Endothelial cell of umbilical vein (primary cell): ENCODE measurements at regions not wholly inside any gene's neighbourhood (a gene's known extent, or its start where the extent isn't known, plus 50 kb on each side); places are given as distances from the start of the nearest gene placed in this dataset.

Experiments used
- BruUV-seq: library from RNA; stranded (reverse); fragments of 400-500 nt; replicated peaks from 2 replicates; lab custom pipeline; 2021; lab: Mats Ljungman, UMichigan
- CTCF ChIA-PET: fragments of 300-600, 350-600 bp; sonication (Branson Sonifier 250); formaldehyde crosslinking; loops from one replicate; lab custom pipeline; 2021; ENCODE audit warnings: antibody characterized with exemption, inconsistent platforms; lab: Charles Lee
- POLR2A ChIA-PET: fragments of 300-600, 350-600 bp; sonication (Branson Sonifier 250); formaldehyde crosslinking; loops from one replicate; lab custom pipeline; 2021; ENCODE audit warnings: antibody characterized with exemption, inconsistent platforms; lab: Charles Lee
- DNase-seq: peaks from one replicate; pipeline ENCODE4 v3.0.0-alpha.2; 2011; ENCODE audit warnings: low read depth, low spot score
- FAIRE-seq: peaks from 2 replicates; lab custom pipeline; 2011; peaks lifted over from hg19 to GRCh38; lab: Jason Lieb, UNC
- H2AFZ ChIP-seq: 2 replicates; pipeline ENCODE4 v1.6.0; 2012; ENCODE audit warnings: low read depth, low read length, control low read depth, inconsistent platforms
- H3K27ac ChIP-seq: 2 replicates; pipeline ENCODE4 v1.5.1; 2011; ENCODE audit warnings: low read depth, mild to moderate bottlenecking, control low read depth, low read length, moderate library complexity; ENCODE audit not compliant: insufficient read depth
- H3K27me3 ChIP-seq, 2 experiments: 2 replicates each; pipeline versions ENCODE4 v1.6.0 to v1.6.1; 2011; ENCODE audit warnings: low read length in 2 of 2, mixed read lengths in 1 of 2; ENCODE audit not compliant: control insufficient read depth in 2 of 2, insufficient read depth in 2 of 2
- H3K36me3 ChIP-seq, 2 experiments: 2 replicates in 1 of 2; 3 replicates in 1 of 2; pipeline ENCODE4 v1.5.1; 2011; ENCODE audit warnings: low read length in 2 of 2, mild to moderate bottlenecking in 1 of 2, moderate library complexity in 1 of 2; ENCODE audit not compliant: control insufficient read depth in 2 of 2, insufficient read depth in 2 of 2; ENCODE audit errors: extremely low read depth in 1 of 2
- H3K4me1 ChIP-seq: 3 replicates; pipeline ENCODE4 v1.5.1; 2011; ENCODE audit warnings: mild to moderate bottlenecking, low read length; ENCODE audit not compliant: control insufficient read depth, insufficient read depth; ENCODE audit errors: extremely low read depth
- H3K4me2 ChIP-seq: 2 replicates; pipeline ENCODE4 v1.6.1; 2011; ENCODE audit warnings: low read length, control low read depth, mixed read lengths; ENCODE audit not compliant: insufficient read depth
- H3K4me3 ChIP-seq, 3 experiments: fragments of 200-600 bp in 1 of 3; sonication (generic), shearing (Covaris generic) in 1 of 3; replicated peaks in 1 of 3; 2 replicates each; pipeline ENCODE4 v1.5.1; 2011 to 2016; ENCODE audit warnings: control low read depth in 3 of 3, low read length in 3 of 3, mild to moderate bottlenecking in 2 of 3, inconsistent platforms in 1 of 3, low read depth in 1 of 3, moderate library complexity in 1 of 3; ENCODE audit not compliant: insufficient read depth in 1 of 3
- H3K79me2 ChIP-seq: 2 replicates; pipeline ENCODE4 v1.6.0; 2012; ENCODE audit warnings: low read length, inconsistent platforms; ENCODE audit not compliant: control insufficient read depth, insufficient read depth
- H3K9ac ChIP-seq: replicated peaks from 2 replicates; pipeline ENCODE3; 2011; ENCODE audit warnings: low read length, control low read depth; ENCODE audit not compliant: insufficient read depth; ENCODE audit errors: extremely low read depth
- H3K9me1 ChIP-seq: replicated peaks from 3 replicates; pipeline ENCODE4 v1.6.0; 2011; ENCODE audit warnings: mild to moderate bottlenecking, low read length; ENCODE audit not compliant: control insufficient read depth, insufficient read depth; ENCODE audit errors: extremely low read depth
- H3K9me3 ChIP-seq: replicated peaks from 2 replicates; pipeline ENCODE4 v1.5.1; 2012; ENCODE audit warnings: low read length, inconsistent platforms; ENCODE audit not compliant: control insufficient read depth, insufficient read depth
- H4K20me1 ChIP-seq: replicated peaks from 2 replicates; pipeline ENCODE3; 2011; ENCODE audit warnings: mild to moderate bottlenecking, low read length; ENCODE audit not compliant: control insufficient read depth, insufficient read depth; ENCODE audit errors: extremely low read depth
- EZH2 ChIP-seq: IDR thresholded peaks from 2 replicates; pipeline ENCODE4 v1.6.1; 2012; ENCODE audit warnings: borderline replicate concordance, low read depth, mild to moderate bottlenecking, moderate library complexity, low read length, inconsistent platforms; ENCODE audit not compliant: severe bottlenecking
- FOS ChIP-seq: IDR thresholded peaks from 2 replicates; pipeline ENCODE4 v1.6.1; 2011; ENCODE audit warnings: mild to moderate bottlenecking, low read length, moderate library complexity, borderline replicate concordance; ENCODE audit not compliant: insufficient read depth
- GATA2 ChIP-seq: IDR thresholded peaks from 2 replicates; pipeline ENCODE4 v1.7.0; 2011; ENCODE audit warnings: low read depth, mild to moderate bottlenecking, moderate library complexity, mixed read lengths, low read length; ENCODE audit not compliant: insufficient read length, insufficient read depth
- JUN ChIP-seq: IDR thresholded peaks from 2 replicates; pipeline ENCODE4 v1.6.1; 2011; ENCODE audit warnings: borderline replicate concordance, low read depth; ENCODE audit not compliant: insufficient read length, insufficient read depth
- MYC ChIP-seq: IDR thresholded peaks from one replicate; pipeline ENCODE4 v1.6.1; 2011; ENCODE audit warnings: mild to moderate bottlenecking, low read depth, low read length
- POLR2A ChIP-seq: IDR thresholded peaks from 2 replicates; pipeline ENCODE4 v1.6.1; 2012; ENCODE audit warnings: low read depth, mild to moderate bottlenecking, control low read depth, low read length
- POLR2AphosphoS5 ChIP-seq: IDR thresholded peaks from 2 replicates; pipeline ENCODE4 v1.6.1; 2012; ENCODE audit warnings: low read depth, mild to moderate bottlenecking, control low read depth, low read length, moderate library complexity; ENCODE audit not compliant: insufficient read depth
- dilution Hi-C: fragments of 300-500 bp; cut with MboI; formaldehyde crosslinking; loops from one replicate; pipeline ENCODE4 v1.15.0; 2019; ENCODE audit warnings: low sequenced_read_pairs; ENCODE audit not compliant: extremely low pct_ligation_motif_present
- intact Hi-C: fragments of 100-400 bp; cut with micrococcal nuclease; formaldehyde crosslinking; loops from one replicate; pipeline ENCODE4 v1.10.0; 2022
- TF ChIP-seq, protein P1 (sequence below), 2 donors: IDR thresholded peaks; 1 replicate in 1 of 2; 2 replicates in 1 of 2; pipeline ENCODE4 v1.5.1; 2011; ENCODE audit warnings: low read length in 2 of 2, mild to moderate bottlenecking in 2 of 2, moderate library complexity in 2 of 2, control low read depth in 1 of 2, inconsistent platforms in 1 of 2, low read depth in 1 of 2; ENCODE audit not compliant: insufficient read depth in 1 of 2; ENCODE audit errors: extremely low read depth in 1 of 2
- TF ChIP-seq, protein P2 (sequence below): IDR thresholded peaks from 2 replicates; pipeline ENCODE4 v1.6.1; 2011; ENCODE audit not compliant: insufficient read depth, insufficient read length

DNA sequence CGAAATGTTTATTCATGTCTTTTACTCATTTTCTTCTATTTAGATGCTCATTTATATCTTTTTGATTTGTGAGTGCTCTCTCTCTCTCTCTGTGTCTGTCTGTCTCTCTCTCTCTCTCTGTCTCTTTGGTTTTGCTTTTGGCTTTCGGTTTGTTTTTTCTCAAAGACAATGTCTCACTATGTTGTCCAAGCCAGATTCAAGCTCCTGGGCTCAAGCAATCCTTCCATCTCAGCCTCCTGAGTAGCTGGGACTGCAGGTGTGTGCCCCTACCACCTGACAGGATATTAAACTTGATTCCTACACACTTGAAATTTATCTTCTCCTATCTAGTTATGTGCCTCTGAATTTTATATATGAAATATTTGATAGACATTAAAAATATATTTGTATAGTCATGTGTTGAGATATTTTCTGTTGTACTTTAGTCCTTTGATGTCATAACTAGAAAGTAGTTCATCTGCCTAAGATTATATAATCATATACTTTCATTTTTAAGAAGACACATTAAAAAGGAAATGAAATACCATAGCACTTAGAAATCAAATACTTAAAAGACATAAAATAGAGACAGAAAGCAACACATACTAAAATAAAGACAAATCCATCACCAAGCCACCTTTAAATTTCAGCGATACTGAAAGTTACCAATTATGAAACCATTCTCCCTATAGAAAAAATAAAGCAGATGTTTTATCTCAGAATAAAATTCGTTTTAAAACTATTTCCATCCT is 68.1 kb upstream of the SFMBT2 start:
- FAIRE-seq = no peak
- TF ChIP-seq JUN = no peak
- CTCF ChIA-PET = no interaction called here

DNA sequence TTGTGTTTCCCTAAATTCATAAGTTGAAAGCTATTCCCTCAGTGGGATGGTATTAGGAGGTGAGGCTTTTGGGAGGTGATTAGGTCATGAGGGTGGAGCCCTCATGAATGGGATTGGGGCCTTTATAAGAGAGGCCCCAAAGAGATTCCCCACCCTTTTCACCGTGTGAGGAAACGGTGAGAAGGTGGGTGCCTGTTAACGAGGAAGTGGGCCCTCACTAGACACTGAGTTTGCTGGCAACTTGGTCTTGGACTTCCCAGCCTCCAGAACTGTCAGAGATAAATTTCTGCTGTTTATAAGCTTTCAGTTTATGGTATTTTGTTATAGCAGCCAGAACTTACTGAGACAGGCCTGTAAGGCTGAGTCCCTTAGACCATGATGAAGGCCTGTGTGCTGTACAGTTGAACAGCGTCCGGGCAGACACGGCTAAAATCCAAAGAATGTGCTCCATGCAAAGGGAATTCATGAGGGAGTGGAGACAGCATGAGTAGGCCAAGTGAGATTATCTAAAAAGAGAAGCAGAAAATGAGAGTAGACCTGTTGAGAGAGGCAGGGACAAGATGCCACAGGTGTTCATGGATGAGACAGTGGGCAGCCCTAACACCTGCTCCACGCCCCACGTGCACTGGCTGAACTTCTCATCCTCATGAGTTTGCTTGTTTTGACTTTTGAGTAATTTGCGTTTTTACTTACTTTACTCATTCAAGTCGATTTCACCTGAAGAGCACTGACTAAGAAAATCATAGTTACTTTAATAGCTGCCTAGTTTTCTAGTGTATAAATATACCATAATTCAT is 66.9 kb upstream of the SFMBT2 start:
- no peak for TF ChIP-seq EZH2
- TF ChIP-seq, protein P1, sequence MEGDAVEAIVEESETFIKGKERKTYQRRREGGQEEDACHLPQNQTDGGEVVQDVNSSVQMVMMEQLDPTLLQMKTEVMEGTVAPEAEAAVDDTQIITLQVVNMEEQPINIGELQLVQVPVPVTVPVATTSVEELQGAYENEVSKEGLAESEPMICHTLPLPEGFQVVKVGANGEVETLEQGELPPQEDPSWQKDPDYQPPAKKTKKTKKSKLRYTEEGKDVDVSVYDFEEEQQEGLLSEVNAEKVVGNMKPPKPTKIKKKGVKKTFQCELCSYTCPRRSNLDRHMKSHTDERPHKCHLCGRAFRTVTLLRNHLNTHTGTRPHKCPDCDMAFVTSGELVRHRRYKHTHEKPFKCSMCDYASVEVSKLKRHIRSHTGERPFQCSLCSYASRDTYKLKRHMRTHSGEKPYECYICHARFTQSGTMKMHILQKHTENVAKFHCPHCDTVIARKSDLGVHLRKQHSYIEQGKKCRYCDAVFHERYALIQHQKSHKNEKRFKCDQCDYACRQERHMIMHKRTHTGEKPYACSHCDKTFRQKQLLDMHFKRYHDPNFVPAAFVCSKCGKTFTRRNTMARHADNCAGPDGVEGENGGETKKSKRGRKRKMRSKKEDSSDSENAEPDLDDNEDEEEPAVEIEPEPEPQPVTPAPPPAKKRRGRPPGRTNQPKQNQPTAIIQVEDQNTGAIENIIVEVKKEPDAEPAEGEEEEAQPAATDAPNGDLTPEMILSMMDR (IDR thresholded peaks at IDR 0.05; ENCODE audit: extremely low read depth in 1 of 2, insufficient read depth in 1 of 2, low read depth in 1 of 2, low read length in 2 of 2) = no peak
- no peak for TF ChIP-seq POLR2AphosphoS5
- TF ChIP-seq GATA2 = no peak
- no peak for TF ChIP-seq JUN
- TF ChIP-seq, protein P2, sequence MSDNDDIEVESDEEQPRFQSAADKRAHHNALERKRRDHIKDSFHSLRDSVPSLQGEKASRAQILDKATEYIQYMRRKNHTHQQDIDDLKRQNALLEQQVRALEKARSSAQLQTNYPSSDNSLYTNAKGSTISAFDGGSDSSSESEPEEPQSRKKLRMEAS = no peak
- no peak for TF ChIP-seq MYC
- TF ChIP-seq POLR2A = no peak
- no peak for TF ChIP-seq FOS
- no peaks in the 10 kb centered on the region for H3K27me3 ChIP-seq
- H3K9ac ChIP-seq = no peak overlapping the region
- CTCF ChIA-PET = no interaction called here
- no peak for FAIRE-seq
- H3K27ac ChIP-seq = no peak overlapping the region
- H3K36me3 ChIP-seq = no peaks in the 10 kb centered on the region
- H3K9me3 ChIP-seq = no peaks in the 10 kb centered on the region
- H4K20me1 ChIP-seq = no peaks in the 10 kb centered on the region
- POLR2A ChIA-PET = no interaction called here
- H3K4me2 ChIP-seq = no peak overlapping the region
- H3K9me1 ChIP-seq = no peaks in the 10 kb centered on the region
- no peaks in the 10 kb centered on the region for H3K4me1 ChIP-seq
- dilution Hi-C loops = no loop called here
- DNase-seq = no peak
- no peaks in the 10 kb centered on the region for H3K79me2 ChIP-seq
- no TSS peak for BruUV-seq
- H3K4me3 ChIP-seq = no peak overlapping the region
- no peak overlapping the region for H2AFZ ChIP-seq
- intact Hi-C loops = no loop called here

More for the DNA sequence above, 68.1 kb upstream of the SFMBT2 start:
- no peaks in the 10 kb centered on the region for H3K36me3 ChIP-seq
- BruUV-seq = no TSS peak
- no peak overlapping the region for H2AFZ ChIP-seq
- no peaks in the 10 kb centered on the region for H3K4me1 ChIP-seq
- H3K27me3 ChIP-seq = no peaks in the 10 kb centered on the region
- H3K9me3 ChIP-seq = no peaks in the 10 kb centered on the region
- no peak for DNase-seq
- no peak overlapping the region for H3K27ac ChIP-seq
- intact Hi-C loops (no loop called here), dilution Hi-C loops (no loop called here)
- H3K9me1 ChIP-seq = no peaks in the 10 kb centered on the region
- H3K4me3 ChIP-seq = no peak overlapping the region
- H3K4me2 ChIP-seq = no peak overlapping the region
- no peak overlapping the region for H3K9ac ChIP-seq
- no peaks in the 10 kb centered on the region for H3K79me2 ChIP-seq
- POLR2A ChIA-PET = no interaction called here
- no peaks in the 10 kb centered on the region for H4K20me1 ChIP-seq
